Smooth muscle cell (in vitro differentiated cells): ENCODE measurements at regions not wholly inside any gene's neighbourhood (a gene's known extent, or its start where the extent isn't known, plus 50 kb on each side); places are given as distances from the start of the nearest gene placed in this dataset.

Source experiments
- DNase-seq: peaks from one replicate; lab custom pipeline; 2025; ENCODE audit not compliant: unreplicated experiment; lab: John Stamatoyannopoulos, UW
- H2AFZ ChIP-seq: fragments of 200-600 bp; sonication (generic); 2 replicates; pipeline ENCODE4 v1.6.0; 2016; ENCODE audit warnings: antibody characterized with exemption, low read depth, mild to moderate bottlenecking
- H3F3A ChIP-seq: fragments of 200-600 bp; sonication (generic); 2 replicates; pipeline ENCODE4 v1.6.0; 2017; ENCODE audit warnings: antibody characterized with exemption, low read depth
- H3K27ac ChIP-seq: fragments of 200-600 bp; sonication (generic); 2 replicates; pipeline ENCODE4 v1.5.1; 2016; ENCODE audit warnings: low read depth, mild to moderate bottlenecking
- H3K27me3 ChIP-seq: fragments of 200-600 bp; sonication (generic); 2 replicates; pipeline ENCODE4 v1.6.1; 2016; ENCODE audit warnings: low read depth, mild to moderate bottlenecking
- H3K36me3 ChIP-seq: fragments of 200-600 bp; sonication (generic); 2 replicates; pipeline ENCODE4 v1.5.1; 2016; ENCODE audit warnings: low read depth
- H3K4me1 ChIP-seq: fragments of 200-600 bp; sonication (generic); 2 replicates; pipeline ENCODE4 v1.5.1; 2016; ENCODE audit warnings: low read depth
- H3K4me2 ChIP-seq: fragments of 200-600 bp; sonication (generic); 2 replicates; pipeline ENCODE4 v1.6.0; 2016; ENCODE audit warnings: mild to moderate bottlenecking
- H3K4me3 ChIP-seq: fragments of 200-600 bp; sonication (generic); 2 replicates; pipeline ENCODE4 v1.5.1; 2016; ENCODE audit warnings: mild to moderate bottlenecking
- H3K79me2 ChIP-seq: fragments of 200-600 bp; sonication (generic); 2 replicates; pipeline ENCODE4 v1.6.0; 2016; ENCODE audit warnings: low read depth, mild to moderate bottlenecking
- H3K9ac ChIP-seq: fragments of 200-600 bp; sonication (generic); 2 replicates; pipeline ENCODE4 v1.6.0; 2016; ENCODE audit warnings: low read depth
- H3K9me3 ChIP-seq: fragments of 200-600 bp; sonication (generic); replicated peaks from 2 replicates; pipeline ENCODE4 v1.5.1; 2016; ENCODE audit warnings: low read depth
- H4K20me1 ChIP-seq: fragments of 200-600 bp; sonication (generic); 2 replicates; pipeline ENCODE4 v1.6.0; 2016; ENCODE audit warnings: low read depth
- WGBS: methylation state at CpG from one replicate; pipeline ENCODE4 v1.1.7; 2016; ENCODE audit warnings: low lambda C conversion rate; 5-methylcytosine and 5-hydroxymethylcytosine counted together
- TF ChIP-seq, protein P1 (sequence below): fragments of 200-600 bp; sonication (generic); IDR thresholded peaks from 2 replicates; pipeline ENCODE4 v1.5.1; 2017; ENCODE audit warnings: borderline replicate concordance, mild to moderate bottlenecking, antibody characterized with exemption; ENCODE audit not compliant: insufficient read depth, poor library complexity, severe bottlenecking

DNA sequence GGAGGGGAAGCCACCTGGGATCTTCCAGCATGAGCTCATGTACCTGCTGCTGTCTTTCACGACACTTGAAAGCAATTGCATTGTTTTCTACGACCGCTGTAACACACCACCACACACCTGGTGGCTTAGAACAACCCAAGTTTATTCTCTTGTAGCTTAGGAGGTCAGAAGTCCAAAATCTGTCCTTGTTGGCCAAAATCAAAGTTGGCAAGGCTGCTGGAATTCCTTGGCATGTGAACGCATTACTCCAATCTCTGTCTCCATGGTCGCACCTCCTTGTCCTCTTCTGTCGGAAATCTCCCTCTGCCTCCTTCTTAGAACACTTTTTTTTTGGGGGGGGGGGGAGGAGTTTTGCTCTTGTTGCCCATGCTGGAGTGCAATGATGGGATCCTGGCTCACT is 305.7 kb downstream of the BAMBI start:
- Histone ChIP-seq H3K27me3 (no peaks in the 10 kb centered on the region), H4K20me1 (no peaks in the 10 kb centered on the region), H3F3A (no peaks in the 10 kb centered on the region), H3K4me3 (no peak overlapping the region), H3K4me2 (no peak overlapping the region), H3K4me1 (no peaks in the 10 kb centered on the region), H2AFZ (no peak overlapping the region), H3K79me2 (no peaks in the 10 kb centered on the region), H3K36me3 (no peaks in the 10 kb centered on the region), H3K27ac (no peak overlapping the region), H3K9ac (no peak overlapping the region), H3K9me3 (no peaks in the 10 kb centered on the region)
- no peak for DNase-seq
- TF ChIP-seq, protein P1, sequence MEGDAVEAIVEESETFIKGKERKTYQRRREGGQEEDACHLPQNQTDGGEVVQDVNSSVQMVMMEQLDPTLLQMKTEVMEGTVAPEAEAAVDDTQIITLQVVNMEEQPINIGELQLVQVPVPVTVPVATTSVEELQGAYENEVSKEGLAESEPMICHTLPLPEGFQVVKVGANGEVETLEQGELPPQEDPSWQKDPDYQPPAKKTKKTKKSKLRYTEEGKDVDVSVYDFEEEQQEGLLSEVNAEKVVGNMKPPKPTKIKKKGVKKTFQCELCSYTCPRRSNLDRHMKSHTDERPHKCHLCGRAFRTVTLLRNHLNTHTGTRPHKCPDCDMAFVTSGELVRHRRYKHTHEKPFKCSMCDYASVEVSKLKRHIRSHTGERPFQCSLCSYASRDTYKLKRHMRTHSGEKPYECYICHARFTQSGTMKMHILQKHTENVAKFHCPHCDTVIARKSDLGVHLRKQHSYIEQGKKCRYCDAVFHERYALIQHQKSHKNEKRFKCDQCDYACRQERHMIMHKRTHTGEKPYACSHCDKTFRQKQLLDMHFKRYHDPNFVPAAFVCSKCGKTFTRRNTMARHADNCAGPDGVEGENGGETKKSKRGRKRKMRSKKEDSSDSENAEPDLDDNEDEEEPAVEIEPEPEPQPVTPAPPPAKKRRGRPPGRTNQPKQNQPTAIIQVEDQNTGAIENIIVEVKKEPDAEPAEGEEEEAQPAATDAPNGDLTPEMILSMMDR: no peak
- 96% methylated on average over 6 of the region's 6 CpGs for WGBS

DNA sequence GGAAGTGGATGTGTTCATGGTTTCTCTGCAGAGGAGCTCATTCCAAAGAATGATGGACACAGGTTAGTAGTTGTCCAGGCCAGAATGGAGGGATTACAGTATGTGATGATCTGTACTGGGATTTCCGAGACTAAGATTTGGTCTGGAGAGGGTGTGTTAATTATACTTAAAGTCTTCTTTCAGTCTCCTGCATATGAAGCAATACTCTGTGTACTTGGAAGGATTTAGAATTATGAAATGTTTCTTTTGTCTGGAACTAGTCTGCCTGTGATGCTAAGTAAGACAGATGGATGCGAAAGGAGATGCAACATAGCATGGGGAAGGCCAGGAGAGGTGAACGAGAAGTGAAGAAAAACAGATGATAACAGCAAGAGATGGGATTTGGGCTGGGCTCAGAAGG is 305.1 kb upstream of the LYZL1 start:
- H3K27me3 ChIP-seq: no peaks in the 10 kb centered on the region
- no peak for DNase-seq
- no peaks in the 10 kb centered on the region for H3K4me1 ChIP-seq
- H3K9ac ChIP-seq: no peak overlapping the region
- H3K4me3 ChIP-seq: no peak overlapping the region
- no peaks in the 10 kb centered on the region for H3K79me2 ChIP-seq
- no peak overlapping the region for H2AFZ ChIP-seq
- H4K20me1 ChIP-seq: no peaks in the 10 kb centered on the region
- no peaks in the 10 kb centered on the region for H3K9me3 ChIP-seq
- TF ChIP-seq, protein P1: no peak
- no peaks in the 10 kb centered on the region for H3F3A ChIP-seq
- peak overlapping the region; percentile 37 for H3K27ac ChIP-seq
- peak overlapping the region; percentile 45 for H3K4me2 ChIP-seq
- H3K36me3 ChIP-seq: no peaks in the 10 kb centered on the region
- 43% methylated on average over 3 of the region's 3 CpGs for WGBS

DNA sequence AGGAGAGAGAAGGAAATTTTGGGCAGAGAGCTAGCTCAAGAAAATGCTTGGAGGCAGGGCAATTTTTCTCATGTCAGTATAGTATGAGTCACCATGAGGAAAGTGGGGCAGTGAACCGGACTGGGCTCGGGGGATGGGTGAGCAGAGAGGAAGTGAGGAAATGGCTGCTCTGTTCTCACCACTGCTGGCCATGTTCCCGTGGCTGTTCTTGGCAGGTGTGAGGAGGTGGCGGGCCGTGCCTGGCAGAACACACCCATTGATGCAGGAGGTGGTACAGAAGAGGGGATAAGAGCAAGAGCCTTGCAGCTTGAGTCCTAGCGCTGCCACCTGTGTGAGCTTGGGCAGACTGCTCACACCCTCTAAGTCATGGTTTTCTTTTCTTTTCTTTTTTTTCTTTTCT is 304.4 kb upstream of the LYZL1 start:
- no peaks in the 10 kb centered on the region for H3K27me3 ChIP-seq
- TF ChIP-seq, protein P1: no peak
- DNase-seq: peak; percentile 4
- peak overlapping the region; percentile 37 for H3K27ac ChIP-seq
- H3K9me3 ChIP-seq: no peaks in the 10 kb centered on the region
- no peaks in the 10 kb centered on the region for H3K79me2 ChIP-seq
- H4K20me1 ChIP-seq: no peaks in the 10 kb centered on the region
- H3K4me1 ChIP-seq: no peaks in the 10 kb centered on the region
- H2AFZ ChIP-seq: no peak overlapping the region
- no peaks in the 10 kb centered on the region for H3F3A ChIP-seq
- H3K9ac ChIP-seq: no peak overlapping the region
- 41% methylated on average over 6 of the region's 6 CpGs for WGBS
- H3K4me3 ChIP-seq: no peak overlapping the region
- H3K4me2 ChIP-seq: peak overlapping the region; percentile 45
- no peaks in the 10 kb centered on the region for H3K36me3 ChIP-seq

DNA sequence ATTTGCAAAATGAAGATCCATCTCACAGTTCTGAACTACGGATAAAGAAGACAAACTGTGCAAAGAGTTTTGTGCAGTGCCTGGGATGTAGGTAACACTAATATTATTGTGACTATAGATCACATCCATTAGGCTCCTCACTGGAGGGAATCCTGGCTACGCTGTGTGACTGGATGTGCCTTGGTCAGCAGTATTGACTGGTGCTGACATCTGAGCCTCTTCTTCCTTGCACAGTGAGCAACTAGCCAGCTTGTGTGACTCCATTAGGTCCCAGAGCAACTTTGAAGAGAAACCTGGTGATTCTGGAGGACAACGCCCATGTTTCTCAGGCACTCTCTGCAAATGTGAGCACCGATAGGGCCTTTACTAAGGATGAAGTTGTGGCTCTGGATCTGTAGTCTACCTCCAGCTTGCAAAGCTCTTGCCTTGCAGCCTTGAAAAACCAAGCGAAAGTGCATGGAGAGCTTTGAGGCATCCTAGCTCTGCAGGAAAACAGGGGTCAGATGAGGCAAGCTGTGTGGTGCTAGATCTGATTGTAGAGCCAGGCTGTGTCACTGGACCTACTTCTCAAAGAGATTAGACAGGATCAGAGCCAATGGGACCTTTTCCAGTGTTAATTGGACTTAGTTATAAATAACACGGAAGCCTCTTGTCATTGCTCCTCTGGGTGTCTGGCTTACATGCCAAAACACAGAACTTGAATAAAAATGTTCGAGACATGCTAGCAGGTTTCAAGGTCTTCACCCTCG is 303.6 kb upstream of the LYZL1 start:
- Histone ChIP-seq H3K4me1 (no peaks in the 10 kb centered on the region), H3K4me3 (no peak overlapping the region)
- 88% methylated on average over 8 of the region's 8 CpGs for WGBS

More for the DNA sequence above, 303.6 kb upstream of the LYZL1 start:
- Histone ChIP-seq H3K79me2 (no peaks in the 10 kb centered on the region), H3K9ac (no peak overlapping the region), H3K27ac (no peak overlapping the region), H3K36me3 (no peaks in the 10 kb centered on the region), H3K4me2 (no peak overlapping the region), H2AFZ (peak overlapping the region; percentile 59), H3K9me3 (no peaks in the 10 kb centered on the region), H3F3A (no peaks in the 10 kb centered on the region), H4K20me1 (no peaks in the 10 kb centered on the region), H3K27me3 (no peaks in the 10 kb centered on the region)
- no peak for DNase-seq
- TF ChIP-seq, protein P1: no peak
